K562 (cell line): ENCODE measurements at regions not wholly inside any gene's neighbourhood (a gene's known extent, or its start where the extent isn't known, plus 50 kb on each side); places are given as distances from the start of the nearest gene placed in this dataset.

Source experiments
- CBX2 ChIP-seq: fragments of 200-600 bp; sonication (generic); IDR thresholded peaks from one replicate; pipeline ENCODE4 v1.6.1; 2012; ENCODE audit warnings: mild to moderate bottlenecking, low read length, inconsistent platforms; ENCODE audit not compliant: insufficient read depth, poor library complexity, severe bottlenecking
- CHD1 ChIP-seq: fragments of 200-600 bp; sonication (generic); IDR thresholded peaks from one replicate; pipeline ENCODE4 v1.6.1; 2012; ENCODE audit warnings: mild to moderate bottlenecking, moderate library complexity, low read length, inconsistent platforms
- HIVEP1 ChIP-seq: fragments of 250-450 bp; sonication (Bioruptor Pico); IDR thresholded peaks from 2 replicates; pipeline ENCODE4 v1.4.0; 2020; ENCODE audit warnings: mild to moderate bottlenecking
- RAD21 ChIP-seq, 2 experiments: fragments of 250-450 bp in 1 of 2; fragments of 450-650 bp in 1 of 2; sonication (Bioruptor Pico) in 1 of 2; formaldehyde crosslinking in 1 of 2; IDR thresholded peaks in 1 of 2; conservative IDR thresholded peaks in 1 of 2; 2 replicates each; pipeline versions ENCODE4 v1.4.0 to v1.8.0; 2020 to 2022; ENCODE audit warnings: mild to moderate bottlenecking in 2 of 2, moderate library complexity in 1 of 2
- YY1 ChIP-seq, 3 experiments: IDR thresholded peaks; 2 replicates each; pipeline ENCODE4 v1.6.1; 2011; ENCODE audit warnings: low read length in 2 of 3, mild to moderate bottlenecking in 2 of 3, moderate library complexity in 2 of 3, borderline replicate concordance in 1 of 3, control low read depth in 1 of 3, low read depth in 1 of 3; ENCODE audit not compliant: insufficient read depth in 3 of 3, insufficient replicate concordance in 2 of 3, control insufficient read depth in 1 of 3, insufficient read length in 1 of 3; ENCODE audit errors: extremely low read depth in 1 of 3
- ZNF124 ChIP-seq: sonication (generic); formaldehyde crosslinking; IDR thresholded peaks from 2 replicates; pipeline ENCODE4 v1.8.1; 2022; ENCODE audit warnings: missing genetic modification reagents
- ZNF280B ChIP-seq: fragments of 250-450 bp; sonication (Bioruptor Pico); IDR thresholded peaks from 2 replicates; pipeline ENCODE4 v1.5.1; 2021; ENCODE audit warnings: mild to moderate bottlenecking
- ZNF431 ChIP-seq: sonication (generic); formaldehyde crosslinking; IDR thresholded peaks from 2 replicates; pipeline ENCODE4 v1.8.0; 2022; ENCODE audit warnings: mild to moderate bottlenecking, missing genetic modification reagents
- ZNF764 ChIP-seq: fragments of 250-450 bp; sonication (Bioruptor Pico); IDR thresholded peaks from 2 replicates; pipeline ENCODE4 v1.4.0; 2020; ENCODE audit warnings: low read depth, mild to moderate bottlenecking, moderate library complexity
- TF ChIP-seq, protein P1 (sequence below), 3 experiments: IDR thresholded peaks in 2 of 3; conservative IDR thresholded peaks in 1 of 3; 2 replicates each; pipeline ENCODE4 v1.5.1; 2011 to 2012; ENCODE audit warnings: low read length in 3 of 3, mild to moderate bottlenecking in 3 of 3, control low read depth in 2 of 3, improper control_type of control experiment in 1 of 3, inconsistent platforms in 1 of 3, low read depth in 1 of 3, mixed read lengths in 1 of 3, moderate library complexity in 1 of 3; ENCODE audit not compliant: insufficient read depth in 2 of 3

- TF ChIP-seq ZNF124 (no peak), CHD1 (no peak), ZNF764 (no peak), CBX2 (no peak), RAD21 (CRISPR knock-in tag; conservative IDR thresholded peaks at IDR 0.05 in 1 of 2, IDR thresholded peaks at IDR 0.05 in 1 of 2) (no peak), ZNF280B (no peak), ZNF431 (CRISPR knock-in tag) (no peak), HIVEP1 (CRISPR knock-in tag) (no peak), YY1 (IDR thresholded peaks at IDR 0.05; ENCODE audit: borderline replicate concordance in 1 of 3, control insufficient read depth in 1 of 3, extremely low read depth in 1 of 3, insufficient read depth in 3 of 3, insufficient read length in 1 of 3, insufficient replicate concordance in 2 of 3, low read depth in 1 of 3, low read length in 2 of 3) (no peak)
- TF ChIP-seq, protein P1, sequence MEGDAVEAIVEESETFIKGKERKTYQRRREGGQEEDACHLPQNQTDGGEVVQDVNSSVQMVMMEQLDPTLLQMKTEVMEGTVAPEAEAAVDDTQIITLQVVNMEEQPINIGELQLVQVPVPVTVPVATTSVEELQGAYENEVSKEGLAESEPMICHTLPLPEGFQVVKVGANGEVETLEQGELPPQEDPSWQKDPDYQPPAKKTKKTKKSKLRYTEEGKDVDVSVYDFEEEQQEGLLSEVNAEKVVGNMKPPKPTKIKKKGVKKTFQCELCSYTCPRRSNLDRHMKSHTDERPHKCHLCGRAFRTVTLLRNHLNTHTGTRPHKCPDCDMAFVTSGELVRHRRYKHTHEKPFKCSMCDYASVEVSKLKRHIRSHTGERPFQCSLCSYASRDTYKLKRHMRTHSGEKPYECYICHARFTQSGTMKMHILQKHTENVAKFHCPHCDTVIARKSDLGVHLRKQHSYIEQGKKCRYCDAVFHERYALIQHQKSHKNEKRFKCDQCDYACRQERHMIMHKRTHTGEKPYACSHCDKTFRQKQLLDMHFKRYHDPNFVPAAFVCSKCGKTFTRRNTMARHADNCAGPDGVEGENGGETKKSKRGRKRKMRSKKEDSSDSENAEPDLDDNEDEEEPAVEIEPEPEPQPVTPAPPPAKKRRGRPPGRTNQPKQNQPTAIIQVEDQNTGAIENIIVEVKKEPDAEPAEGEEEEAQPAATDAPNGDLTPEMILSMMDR (IDR thresholded peaks at IDR 0.05 in 2 of 3, conservative IDR thresholded peaks at IDR 0.05 in 1 of 3; ENCODE audit: insufficient read depth in 2 of 3, low read depth in 1 of 3, low read length in 3 of 3), result no peak
Measured at GRCh38 chr21:25323356-25323949, 283.8 kb downstream of the MRPL39 start.
